GM21723 (cell line): ENCODE measurements at regions not wholly inside any gene's neighbourhood (a gene's known extent, or its start where the extent isn't known, plus 50 kb on each side); places are given as distances from the start of the nearest gene placed in this dataset.

Experiments used
- ATAC-seq: cut with Tn5 transposase; IDR thresholded peaks from one replicate; pipeline ENCODE4 v1.9.1; 2021; ENCODE audit warnings: mild to moderate bottlenecking, moderate library complexity; ENCODE audit not compliant: unreplicated experiment

DNA sequence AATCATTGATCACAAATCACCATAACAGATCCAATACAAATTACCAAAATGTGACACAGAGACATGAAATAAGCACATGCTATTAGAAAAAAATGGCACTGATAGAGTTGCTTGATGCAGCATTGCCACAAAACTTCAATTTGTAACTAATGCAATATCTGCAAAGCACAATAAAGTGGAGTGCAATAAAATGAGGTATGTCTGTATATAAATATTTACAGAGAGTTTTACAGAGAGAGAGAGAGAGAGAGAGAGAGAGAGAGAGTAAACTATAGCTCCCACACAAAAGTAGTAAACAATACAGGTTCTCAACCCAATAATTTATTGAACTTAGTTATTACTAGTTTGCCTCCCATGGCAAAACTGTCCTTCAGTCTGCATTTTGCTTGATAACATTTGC is 1807.0 kb downstream of the SUCLG1 start:
- no peak for ATAC-seq

DNA sequence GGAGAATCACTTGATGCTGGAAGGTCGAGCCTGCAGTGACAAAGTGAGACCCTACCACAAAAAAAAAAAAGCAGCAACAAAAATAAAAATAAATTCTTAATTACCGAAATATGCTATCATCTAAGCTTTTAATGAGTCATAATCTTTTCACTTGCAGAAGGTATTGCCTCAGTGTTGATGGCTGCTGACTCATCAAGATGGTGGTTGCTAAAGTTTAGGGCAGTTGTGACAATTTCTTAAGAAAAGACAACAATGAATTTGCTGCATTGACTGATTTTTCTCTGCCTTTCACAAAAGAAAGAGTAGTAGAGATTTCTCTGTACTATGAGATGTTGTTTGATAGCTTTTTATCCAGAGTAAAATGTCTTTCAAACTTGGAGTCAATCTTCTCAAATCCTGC is 1809.0 kb downstream of the SUCLG1 start:
- ATAC-seq, result no peak

DNA sequence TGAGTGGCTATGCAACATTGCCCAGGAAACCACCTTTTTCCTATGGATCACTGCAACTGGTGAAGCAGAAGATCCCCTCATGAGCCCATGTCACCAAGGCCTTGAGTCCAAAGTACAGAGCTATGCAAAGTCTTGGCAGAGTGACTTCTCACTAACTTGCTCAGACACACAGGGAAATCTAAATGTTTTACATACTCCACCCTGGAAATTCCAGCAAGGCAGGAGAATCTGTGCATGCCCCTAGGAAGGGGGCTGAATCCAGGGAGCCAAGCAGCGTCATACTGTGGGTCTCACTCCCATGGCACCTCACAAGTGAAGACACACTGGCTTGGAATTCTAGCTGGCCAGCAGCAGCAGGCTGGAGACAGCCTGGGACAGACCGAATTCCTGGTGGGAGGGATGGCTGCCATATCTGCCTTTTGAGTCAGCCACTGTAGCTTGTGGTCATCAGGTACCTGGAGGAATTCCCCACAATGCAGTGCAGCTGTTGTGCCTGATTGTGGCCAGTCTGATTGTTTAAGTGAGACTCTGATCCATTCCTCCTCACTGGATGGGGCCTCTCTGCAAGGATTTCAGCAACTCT is 1817.4 kb downstream of the SUCLG1 start:
- no peak for ATAC-seq

DNA sequence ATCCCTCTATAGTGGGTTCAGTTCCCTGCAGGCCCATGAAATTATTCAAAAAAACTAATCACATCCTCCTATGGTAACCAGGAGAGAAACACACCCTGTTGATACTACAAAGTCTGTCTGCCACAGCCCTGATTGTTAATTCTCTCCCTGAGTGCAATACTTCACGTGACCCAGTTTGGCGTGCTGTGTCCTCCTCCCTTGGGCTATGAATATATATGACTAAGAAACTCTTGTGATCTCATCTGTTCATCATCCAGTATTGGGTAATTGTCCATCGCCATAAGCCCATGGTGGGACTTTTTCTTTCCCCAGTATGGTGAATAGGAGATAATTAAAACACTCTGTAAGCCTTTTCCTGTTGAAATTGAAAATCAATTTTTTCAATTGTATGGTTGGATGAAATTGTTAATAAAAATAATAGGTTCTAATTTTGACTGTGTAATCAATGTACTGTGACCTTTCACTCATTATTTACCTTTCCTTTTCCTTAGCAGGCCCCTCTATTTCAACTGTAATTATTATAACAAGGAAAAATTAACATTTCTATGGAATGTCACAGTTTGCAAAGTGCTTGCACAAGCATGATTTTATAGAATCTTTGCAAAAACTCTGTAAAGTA is 1822.6 kb downstream of the SUCLG1 start:
- ATAC-seq, result no peak

DNA sequence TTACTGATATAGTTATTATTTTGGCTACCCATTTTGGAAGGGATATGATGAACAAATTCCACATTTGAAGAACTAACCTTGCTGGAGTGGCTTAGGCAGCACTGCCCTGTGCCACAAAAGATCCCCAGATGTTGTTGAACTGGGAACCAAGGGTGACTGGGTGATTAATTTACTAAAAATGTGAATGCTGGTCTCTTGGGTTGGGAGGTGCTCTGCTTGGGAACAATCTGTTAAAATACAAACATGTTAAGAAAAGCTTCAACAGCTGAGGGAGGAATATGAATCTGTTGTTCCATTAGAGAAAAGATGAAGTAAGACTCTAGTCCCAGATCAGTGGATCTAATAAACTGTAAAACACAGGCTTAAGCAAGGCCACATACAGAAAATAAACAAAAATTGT is 1860.1 kb downstream of the SUCLG1 start:
- ATAC-seq, result no peak

DNA sequence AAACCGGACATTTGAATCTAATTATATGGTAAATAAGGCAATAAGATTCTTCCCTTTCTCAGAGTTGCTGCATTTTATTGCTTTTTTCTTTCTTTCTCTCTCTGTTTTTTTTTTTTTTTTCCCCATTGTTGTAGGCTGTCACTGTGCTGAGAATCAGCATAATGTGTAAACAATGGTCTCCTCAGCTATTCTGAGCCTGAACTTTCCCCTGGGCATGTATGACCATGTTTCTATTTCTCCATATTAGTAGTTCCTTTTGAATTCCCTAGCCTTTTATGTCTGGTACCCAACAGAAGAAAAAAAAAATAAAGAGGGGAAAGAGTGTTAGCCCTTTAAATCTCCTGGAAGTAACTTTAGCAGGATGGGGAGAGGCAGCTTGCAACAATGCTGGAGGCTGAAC is 1862.5 kb downstream of the SUCLG1 start:
- no peak for ATAC-seq

DNA sequence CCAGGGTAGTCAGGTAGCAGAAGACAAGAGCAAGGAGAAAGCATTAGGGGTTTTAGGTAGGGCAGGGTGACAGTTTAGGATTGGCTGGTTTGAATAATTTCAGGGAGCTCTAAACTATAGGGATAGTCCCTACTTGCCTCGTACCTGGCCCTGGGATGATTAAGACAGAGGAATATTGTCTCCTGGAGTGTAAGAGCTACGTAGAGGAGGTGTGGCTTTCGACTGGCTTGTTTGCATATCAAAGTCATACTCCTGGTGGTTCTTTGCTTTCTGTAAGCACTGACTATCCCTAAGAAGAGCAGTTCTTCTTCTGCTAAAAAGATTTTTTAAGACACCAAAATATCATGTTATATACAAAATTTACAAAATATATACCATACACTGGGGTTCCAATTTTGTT is 1867.4 kb downstream of the SUCLG1 start:
- no peak for ATAC-seq

DNA sequence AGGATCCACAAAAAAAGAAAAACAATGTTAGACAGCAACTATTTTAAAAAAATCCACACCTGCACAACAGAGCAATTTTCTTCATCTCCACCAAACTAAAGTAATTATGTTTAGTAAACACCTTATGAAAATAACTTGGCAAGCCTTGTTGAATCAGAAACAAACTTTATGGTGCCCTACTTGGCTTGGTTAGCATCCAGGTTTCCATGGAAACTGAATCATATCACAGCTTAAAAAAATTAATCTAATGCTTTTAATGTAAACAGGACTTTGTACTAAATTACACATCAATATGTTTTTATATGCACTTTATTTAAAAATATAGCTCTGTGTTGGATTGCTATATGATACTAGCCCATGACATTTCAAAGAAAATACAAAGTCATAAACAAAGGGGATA is 1882.4 kb downstream of the SUCLG1 start:
- no peak for ATAC-seq

DNA sequence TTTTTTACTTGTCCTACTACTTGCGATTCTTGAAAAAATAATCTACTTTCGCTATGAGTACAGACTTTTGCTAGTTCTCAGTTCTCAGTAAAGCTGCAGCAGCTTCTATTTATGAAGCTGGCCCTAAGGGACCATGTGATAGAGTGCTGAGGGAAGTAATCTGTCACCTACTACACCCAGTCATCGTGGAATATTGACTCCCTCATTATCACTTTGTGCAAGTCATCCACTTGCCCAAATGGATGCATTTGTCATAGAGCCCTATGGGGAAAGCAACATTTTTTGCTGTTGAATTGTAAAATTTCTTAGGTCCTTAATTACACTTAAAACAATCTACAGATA is 1919.8 kb downstream of the SUCLG1 start:
- ATAC-seq, result no peak

DNA sequence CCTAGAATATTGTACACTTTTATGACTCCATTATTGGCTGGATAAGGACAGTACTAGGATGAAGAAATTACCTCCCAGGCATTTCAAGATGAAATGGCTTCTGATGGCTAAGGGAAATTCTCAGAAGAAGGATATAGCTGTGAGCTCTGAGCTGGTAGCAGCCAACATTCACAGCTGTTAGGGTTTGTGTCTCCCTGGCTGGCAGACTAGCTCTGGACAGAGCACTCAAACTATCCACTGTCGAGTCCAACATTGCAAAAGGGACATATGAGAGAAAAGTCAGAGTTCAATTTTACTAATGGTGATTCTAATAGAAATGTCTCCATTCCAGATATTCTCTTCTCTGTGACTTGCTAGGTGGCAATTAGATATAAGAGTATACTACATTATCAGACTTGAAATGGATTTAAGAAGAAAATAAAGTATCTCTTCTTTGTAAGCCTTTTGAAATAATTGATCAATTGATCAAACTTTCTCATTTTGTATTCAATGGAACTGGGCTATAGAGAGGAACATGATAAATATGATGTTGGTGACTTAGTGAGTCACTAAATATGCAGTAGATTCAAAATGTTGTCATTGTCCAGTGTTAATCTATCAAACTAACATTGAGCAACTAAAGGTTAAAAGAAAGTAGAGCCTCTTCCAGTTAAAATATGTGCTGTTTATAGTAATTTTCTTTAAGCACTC is 1920.3 kb downstream of the SUCLG1 start:
- ATAC-seq, result no peak

DNA sequence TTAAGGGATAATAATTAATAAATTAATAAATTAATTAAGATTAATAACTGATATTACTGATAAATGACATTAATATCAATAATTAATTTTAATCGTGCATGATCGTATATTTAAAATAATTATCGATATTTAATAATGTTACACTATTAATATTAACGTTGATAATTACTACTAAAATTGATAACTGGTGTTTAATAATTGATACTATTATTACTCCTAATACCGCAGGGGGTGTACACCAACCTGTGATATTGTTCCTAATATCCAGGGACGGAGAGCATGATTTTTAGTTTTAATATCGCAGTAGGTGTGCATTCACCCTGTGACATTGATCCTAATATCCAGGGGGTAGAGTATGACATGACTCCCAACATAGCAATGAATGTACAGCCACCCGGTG is 1930.8 kb downstream of the SUCLG1 start:
- no peak for ATAC-seq

DNA sequence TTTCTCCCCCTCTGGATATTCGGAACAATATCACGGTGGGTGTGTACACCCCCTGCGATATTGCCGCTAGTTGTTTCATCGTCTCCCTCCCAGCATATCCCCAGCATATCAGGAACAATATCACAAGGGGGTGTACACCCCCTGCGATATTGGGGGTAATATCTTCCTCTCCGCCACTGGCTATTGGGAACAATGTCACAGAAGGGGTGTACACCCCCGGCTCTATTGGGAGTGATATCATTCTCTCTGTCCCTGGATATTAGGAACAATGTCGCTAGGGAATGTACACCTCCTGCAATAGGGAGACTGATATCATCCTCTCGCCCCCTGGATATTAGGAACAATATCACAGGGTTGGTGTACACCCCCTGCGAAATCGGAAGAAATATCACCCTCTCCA is 1932.0 kb downstream of the SUCLG1 start:
- ATAC-seq, result no peak

DNA sequence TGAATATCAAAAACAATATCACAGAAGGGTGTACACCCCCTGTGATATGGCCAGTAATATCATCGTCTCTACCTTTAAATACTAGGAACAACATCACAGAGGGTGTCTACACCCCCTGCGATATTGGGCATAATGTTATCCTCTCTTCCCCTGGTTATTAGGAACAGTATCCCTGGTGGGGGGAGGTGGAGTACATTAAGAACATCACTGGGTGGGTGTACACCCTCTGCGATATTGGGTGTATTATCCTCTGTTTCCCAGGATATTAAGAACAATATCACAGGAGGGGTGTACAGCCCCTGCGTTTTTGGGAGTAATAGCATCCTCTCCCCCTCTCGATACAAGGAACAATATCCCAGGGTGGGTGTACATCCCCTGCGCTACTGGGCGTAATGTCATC is 1932.8 kb downstream of the SUCLG1 start:
- ATAC-seq, result no peak

DNA sequence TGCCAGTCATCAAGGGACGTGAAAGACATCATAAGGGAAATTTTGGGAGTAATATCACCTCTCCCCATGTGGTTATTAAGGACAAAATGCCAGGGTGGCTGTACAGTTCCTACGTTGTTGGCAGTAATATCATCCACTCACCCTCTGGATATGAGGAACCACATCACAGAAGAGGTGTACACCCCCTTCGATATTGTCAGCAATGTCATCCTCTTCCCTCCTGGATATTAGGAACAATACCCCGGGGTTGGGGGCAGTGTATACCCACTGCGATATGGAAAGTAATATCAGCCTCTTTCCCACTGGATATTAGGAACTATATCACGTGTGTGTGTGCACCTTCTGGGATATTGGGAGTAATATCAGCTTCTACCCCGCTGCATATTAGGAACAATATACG is 1933.3 kb downstream of the SUCLG1 start:
- no peak for ATAC-seq

DNA sequence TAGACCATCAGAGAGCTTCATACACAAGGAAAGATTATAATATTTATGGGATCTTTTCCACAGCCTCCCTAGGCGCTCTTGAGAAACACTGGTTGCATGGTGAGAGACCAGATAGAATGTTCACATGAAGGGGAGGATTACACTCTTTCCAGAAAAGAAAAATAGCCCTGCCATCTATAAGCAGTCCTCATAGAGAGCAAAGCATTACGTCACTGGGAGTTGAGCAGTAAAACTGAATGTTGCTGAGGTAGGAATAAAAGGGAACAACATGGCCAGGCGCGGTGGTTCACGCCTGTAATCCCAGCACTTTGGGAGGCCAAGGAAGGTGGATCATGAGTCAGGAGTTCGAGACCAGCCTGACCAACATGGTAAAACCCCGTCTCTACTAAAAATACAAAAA is 1934.3 kb downstream of the SUCLG1 start:
- ATAC-seq, result no peak

DNA sequence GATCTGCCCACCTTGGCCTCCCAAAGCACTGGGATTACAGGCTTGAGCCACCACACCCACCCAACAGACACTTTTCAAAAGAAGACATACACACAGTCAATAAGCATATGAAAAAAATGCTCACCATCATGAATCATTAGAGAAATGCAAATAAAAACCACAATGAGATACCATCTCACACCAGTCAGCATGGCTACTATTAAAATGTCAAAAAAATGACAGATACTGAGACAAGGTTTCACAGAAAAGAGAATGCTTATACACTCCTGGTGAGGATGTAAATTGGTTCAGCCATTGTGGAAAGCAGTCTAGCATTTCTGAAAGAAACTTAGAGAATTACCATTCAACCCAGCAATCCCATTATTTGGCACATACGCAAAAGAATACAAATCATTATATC is 1947.2 kb downstream of the SUCLG1 start:
- no peak for ATAC-seq

DNA sequence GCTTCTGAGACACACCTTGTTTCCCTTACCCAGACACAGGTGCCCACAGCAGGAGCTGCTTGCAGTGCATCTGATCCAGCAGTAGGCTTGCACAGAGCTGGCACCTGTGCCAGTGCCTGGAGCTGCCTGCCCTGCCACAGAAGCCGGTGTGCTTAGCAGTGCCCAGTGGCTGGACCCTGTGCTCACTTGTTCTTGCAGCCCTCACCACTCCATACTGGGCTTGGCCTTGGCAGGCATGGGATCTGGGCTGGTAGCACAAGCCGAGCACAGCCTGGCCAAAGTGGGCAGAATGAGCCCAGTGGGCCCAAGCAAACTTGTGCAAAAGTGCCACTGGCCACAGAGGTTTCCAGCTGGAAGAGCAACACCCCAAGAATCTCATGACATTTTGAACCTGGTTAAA is 1950.4 kb downstream of the SUCLG1 start:
- no peak for ATAC-seq

DNA sequence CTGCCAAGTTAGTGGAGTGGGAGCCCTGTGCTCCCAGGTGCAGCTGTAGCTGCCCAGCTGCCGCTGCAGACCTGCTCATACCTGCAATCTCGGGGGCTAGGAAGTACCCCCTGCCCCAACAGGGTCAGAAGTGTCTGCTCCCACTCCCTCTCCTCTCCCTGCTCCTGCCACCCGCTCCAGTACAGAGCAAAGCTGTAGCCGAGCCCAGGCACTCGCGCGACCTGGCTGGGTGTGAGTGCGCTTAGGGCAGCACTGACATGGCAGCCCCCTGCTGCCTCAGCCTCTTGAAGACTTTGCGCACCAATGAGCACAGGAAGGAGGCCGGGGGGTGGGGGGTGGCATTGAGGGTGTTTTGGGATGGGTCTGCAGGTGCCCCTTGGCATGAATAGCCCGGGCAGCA is 1951.4 kb downstream of the SUCLG1 start:
- ATAC-seq, result no peak

DNA sequence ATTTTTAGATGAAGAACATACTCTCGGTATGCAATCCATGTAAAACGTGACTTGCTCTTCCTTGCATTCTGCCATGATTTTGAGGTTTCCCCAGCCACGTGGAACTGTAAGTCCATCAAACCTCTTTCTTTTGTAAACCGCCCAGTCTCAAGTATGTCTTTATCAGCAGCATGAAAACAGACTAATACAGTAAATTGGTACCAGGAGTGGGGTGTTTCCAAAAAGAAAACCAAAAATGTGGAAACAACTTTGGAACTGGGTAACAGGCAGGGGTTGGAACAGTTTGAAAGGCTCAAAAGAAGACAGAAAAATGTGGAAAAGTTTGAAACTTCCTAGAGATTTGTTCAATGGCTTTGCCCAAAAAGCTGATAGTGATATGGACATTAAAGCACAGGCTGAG is 1957.9 kb downstream of the SUCLG1 start:
- ATAC-seq, result no peak

DNA sequence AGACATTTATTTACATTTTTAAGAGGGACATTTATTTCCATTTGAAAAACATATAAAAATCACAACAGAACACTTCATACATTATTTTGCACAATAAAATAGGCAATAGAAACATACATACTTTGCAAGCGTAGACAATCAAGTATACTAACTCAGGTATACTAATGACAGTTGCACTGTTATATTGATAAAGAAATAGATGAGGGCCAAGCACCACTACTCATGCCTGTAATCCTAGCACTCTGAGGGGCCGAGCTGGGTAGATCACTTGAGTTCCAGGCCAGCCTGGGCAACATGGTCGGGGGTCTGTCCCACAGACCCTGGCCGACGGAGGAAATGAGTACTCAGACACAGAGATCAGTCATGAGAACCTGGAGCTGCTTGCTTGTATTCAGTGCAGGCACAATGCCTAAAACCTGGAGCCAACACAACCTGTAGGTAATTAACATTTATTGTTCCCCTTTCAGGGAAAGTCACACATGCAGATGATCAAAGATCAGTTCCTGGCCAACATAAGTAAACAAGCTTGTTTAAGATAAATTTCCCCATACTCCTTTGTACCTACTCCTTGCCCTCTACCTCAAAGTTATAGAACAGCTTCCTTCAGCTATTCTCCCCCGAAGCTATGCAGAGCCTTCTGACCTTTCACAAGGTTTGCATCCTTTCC is 1960.2 kb downstream of the SUCLG1 start:
- ATAC-seq, result no peak

DNA sequence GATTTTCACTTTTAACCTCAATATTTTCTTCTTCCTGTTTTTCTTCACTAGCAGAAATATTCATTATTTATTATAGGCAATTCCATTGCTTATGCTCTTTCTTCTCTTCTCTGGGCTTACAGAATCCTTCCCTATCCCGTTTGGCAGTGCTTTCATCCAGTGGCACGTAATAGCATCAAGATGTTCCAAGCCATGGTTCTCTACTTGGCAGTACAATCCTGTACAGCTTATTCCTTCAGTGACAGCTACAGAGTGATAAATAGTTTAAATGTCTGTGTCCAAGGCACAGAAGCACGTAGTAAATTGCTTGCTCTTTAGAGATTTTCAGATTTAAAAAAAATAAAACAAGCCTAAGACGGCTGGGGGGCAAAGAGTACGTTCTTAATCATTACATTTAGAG is 1964.3 kb downstream of the SUCLG1 start:
- no peak for ATAC-seq

DNA sequence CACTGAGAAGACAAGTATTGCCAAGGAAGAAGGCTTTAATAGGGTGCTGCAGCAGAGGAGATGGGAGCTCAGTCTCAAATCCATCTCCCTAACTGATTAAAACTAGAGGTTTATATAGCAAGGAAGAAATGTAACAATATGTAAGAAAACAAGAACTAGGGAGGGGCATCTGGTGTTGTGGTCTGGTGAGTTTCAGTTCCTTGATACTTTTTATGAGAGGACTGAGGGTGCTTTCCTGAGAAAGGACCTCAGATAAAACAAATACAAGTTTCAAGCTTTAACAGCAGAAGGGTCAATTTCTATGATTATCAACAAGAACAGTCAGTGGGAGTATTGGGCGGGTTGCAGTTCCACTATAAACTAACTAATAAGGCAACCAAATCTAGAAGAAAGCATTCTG is 1967.5 kb downstream of the SUCLG1 start:
- no peak for ATAC-seq
